IMR-90 (cell line): ENCODE measurements at regions not wholly inside any gene's neighbourhood (a gene's known extent, or its start where the extent isn't known, plus 50 kb on each side); places are given as distances from the start of the nearest gene placed in this dataset.
"Not testable (repeated sequence)": the region's sequence is repeated elsewhere in the genome, so short reads cannot be mapped to it uniquely, and the experiment has no call there.

ENCODE experiments used
- ATAC-seq: fragments of 200-7000 bp; cut with Tn5 transposase; 2 replicates; pipeline ENCODE4 v1.9.1; 2020; ENCODE audit warnings: low read depth, mild to moderate bottlenecking, moderate library complexity
- BruUV-seq: library from RNA; stranded (reverse); fragments of 400-500 nt; replicated peaks from 2 replicates; lab custom pipeline; 2021; lab: Mats Ljungman, UMichigan
- CTCF ChIA-PET: fragments of 300-600 bp; formaldehyde crosslinking; extraction: SDS; loops from one replicate; lab custom pipeline; 2021; ENCODE audit warnings: antibody characterized with exemption; lab: Yijun Ruan, JAX
- POLR2A ChIA-PET: fragments of 300-600 bp; sonication (Branson Sonifier 250); formaldehyde crosslinking; loops from one replicate; lab custom pipeline; 2022; ENCODE audit warnings: antibody characterized with exemption; ENCODE audit not compliant: unreplicated experiment; lab: Charles Lee
- DNase-seq: peaks from one replicate; pipeline ENCODE4 v3.0.0; 2013
- H2AFZ ChIP-seq: replicated peaks from 2 replicates; pipeline ENCODE3; 2013; ENCODE audit warnings: low read length, mild to moderate bottlenecking; ENCODE audit not compliant: poor library complexity
- H2AK5ac ChIP-seq: 2 replicates; pipeline ENCODE4 v1.6.1; 2013; ENCODE audit warnings: low read depth, low read length, inconsistent platforms
- H2AK9ac ChIP-seq: replicated peaks from 2 replicates; pipeline ENCODE3; 2013; ENCODE audit warnings: mild to moderate bottlenecking, low read depth, low read length, moderate library complexity; ENCODE audit not compliant: poor library complexity
- H2BK120ac ChIP-seq: 2 replicates; pipeline ENCODE4 v1.6.1; 2013; ENCODE audit warnings: low read depth, low read length, inconsistent platforms
- H2BK15ac ChIP-seq: 3 replicates; pipeline ENCODE4 v1.6.1; 2013; ENCODE audit warnings: low read depth, low read length, inconsistent platforms
- H2BK20ac ChIP-seq: 2 replicates; pipeline ENCODE4 v1.6.1; 2013; ENCODE audit warnings: low read depth, mild to moderate bottlenecking, inconsistent platforms, low read length, moderate library complexity
- H2BK5ac ChIP-seq: 2 replicates; pipeline ENCODE4 v1.6.1; 2013; ENCODE audit warnings: mild to moderate bottlenecking, low read depth, low read length, inconsistent platforms; ENCODE audit not compliant: poor library complexity, severe bottlenecking
- H3K14ac ChIP-seq: replicated peaks from 2 replicates; pipeline ENCODE4 v1.6.1; 2013; ENCODE audit warnings: low read depth, low read length, inconsistent platforms
- H3K18ac ChIP-seq: 2 replicates; pipeline ENCODE4 v1.6.1; 2013; ENCODE audit warnings: low read depth, low read length, control low read depth
- H3K23ac ChIP-seq: 2 replicates; pipeline ENCODE4 v1.6.1; 2013; ENCODE audit warnings: low read depth, low read length, inconsistent platforms
- H3K27ac ChIP-seq: 2 replicates; pipeline ENCODE4 v1.5.1; 2013; ENCODE audit warnings: mild to moderate bottlenecking, control low read depth, low read length; ENCODE audit not compliant: insufficient read depth
- H3K27me3 ChIP-seq: 2 replicates; pipeline ENCODE4 v1.6.1; 2013; ENCODE audit warnings: low read length; ENCODE audit not compliant: control insufficient read depth, insufficient read depth
- H3K36me3 ChIP-seq: 2 replicates; pipeline ENCODE4 v1.6.1; 2013; ENCODE audit warnings: low read length, mixed read lengths; ENCODE audit not compliant: control insufficient read depth, insufficient read depth
- H3K4ac ChIP-seq: 2 replicates; pipeline ENCODE4 v1.6.1; 2013; ENCODE audit warnings: low read depth, low read length, inconsistent platforms
- H3K4me1 ChIP-seq: 2 replicates; pipeline ENCODE4 v1.6.1; 2013; ENCODE audit warnings: low read length, mixed read lengths; ENCODE audit not compliant: control insufficient read depth, insufficient read depth
- H3K4me2 ChIP-seq: 2 replicates; pipeline ENCODE4 v1.6.1; 2013; ENCODE audit warnings: low read depth, mild to moderate bottlenecking, control low read depth, low read length, moderate library complexity
- H3K4me3 ChIP-seq: 2 replicates; pipeline ENCODE4 v1.5.1; 2013; ENCODE audit warnings: low read depth, mild to moderate bottlenecking, control low read depth, low read length, moderate library complexity; ENCODE audit not compliant: insufficient read depth
- H3K56ac ChIP-seq: 2 replicates; pipeline ENCODE4 v1.6.1; 2013; ENCODE audit warnings: low read length, inconsistent platforms; ENCODE audit not compliant: insufficient read depth; ENCODE audit errors: extremely low read depth
- H3K79me1 ChIP-seq, 2 experiments: 2 replicates each; pipeline ENCODE4 v1.6.1; 2013; ENCODE audit warnings: low read length in 2 of 2, inconsistent platforms in 1 of 2, low read depth in 1 of 2
- H3K9ac ChIP-seq: 2 replicates; pipeline ENCODE4 v1.6.1; 2013; ENCODE audit warnings: low read depth, low read length, control low read depth
- H3K9me1 ChIP-seq: 2 replicates; pipeline ENCODE4 v1.6.1; 2013; ENCODE audit warnings: low read length, inconsistent platforms; ENCODE audit not compliant: insufficient read depth
- H3K9me3 ChIP-seq: 2 replicates; pipeline ENCODE4 v1.6.1; 2013; ENCODE audit warnings: low read length; ENCODE audit not compliant: control insufficient read depth, insufficient read depth
- H4K20me1 ChIP-seq: 2 replicates; pipeline ENCODE4 v1.6.1; 2013; ENCODE audit warnings: low read length, inconsistent platforms; ENCODE audit not compliant: insufficient read depth
- H4K5ac ChIP-seq: 2 replicates; pipeline ENCODE4 v1.6.1; 2013; ENCODE audit warnings: mild to moderate bottlenecking, low read depth, low read length, control low read depth
- H4K8ac ChIP-seq, 2 experiments: 2 replicates each; pipeline ENCODE4 v1.6.1; 2013; ENCODE audit warnings: low read depth in 2 of 2, low read length in 2 of 2, control low read depth in 1 of 2, inconsistent platforms in 1 of 2
- H4K91ac ChIP-seq: 2 replicates; pipeline ENCODE4 v1.6.1; 2013; ENCODE audit warnings: low read depth, low read length, inconsistent platforms; ENCODE audit not compliant: insufficient read depth
- WGBS, 2 experiments: methylation state at CpG; one replicate each; pipeline versions ENCODE4 v1.1.5 to v1.1.7; 2013; ENCODE audit warnings: missing lambda C conversion rate in 2 of 2; ENCODE audit not compliant: insufficient read length in 1 of 2; ENCODE audit errors: extremely low coverage in 2 of 2; 5-methylcytosine and 5-hydroxymethylcytosine counted together
- dilution Hi-C: fragments of 300-500 bp; cut with HindIII; formaldehyde crosslinking; loops from one replicate; pipeline ENCODE4 v1.14.3; 2018; ENCODE audit warnings: low sequenced_read_pairs; ENCODE audit not compliant: unreplicated experiment
- in situ Hi-C: fragments of 300-500 bp; cut with MboI; formaldehyde crosslinking; loops from 3 replicates; pipeline ENCODE4 v1.14.3; 2019; ENCODE audit warnings: low sequenced_read_pairs, inconsistent platforms, mixed read lengths
- intact Hi-C: fragments of 100-400 bp; cut with micrococcal nuclease; formaldehyde crosslinking; loops from 2 replicates; pipeline ENCODE4 v1.10.0; 2022

DNA sequence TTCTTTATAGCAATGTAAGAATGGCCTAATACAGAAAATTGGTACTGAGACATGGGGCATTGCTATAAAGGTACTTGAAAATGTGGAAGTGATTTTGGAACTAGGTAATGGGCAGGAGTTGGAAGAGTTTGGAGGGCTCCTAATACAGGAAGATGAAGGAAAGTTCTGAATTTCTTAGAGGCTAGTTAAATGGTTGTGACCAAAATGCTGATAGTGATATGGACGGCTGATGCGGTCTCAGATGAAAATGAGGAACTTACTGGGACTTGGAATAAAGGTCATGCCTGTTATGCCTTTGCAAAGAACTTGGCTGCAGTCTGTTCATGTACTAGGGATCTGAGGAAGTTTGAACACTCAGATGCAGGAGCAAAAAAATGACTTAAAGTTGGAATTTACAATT, 132.2 kb upstream of the ZNG1F start:
- POLR2A ChIA-PET, H2BK15ac ChIP-seq, H2AK5ac ChIP-seq, H3K27ac ChIP-seq, H3K9me3 ChIP-seq, H3K56ac ChIP-seq, H3K4me2 ChIP-seq, H3K23ac ChIP-seq, BruUV-seq, in situ Hi-C loops, CTCF ChIA-PET, intact Hi-C loops, H3K79me1 ChIP-seq, H3K9ac ChIP-seq, H2BK120ac ChIP-seq, H2AK9ac ChIP-seq, DNase-seq, ATAC-seq, dilution Hi-C loops, H2AFZ ChIP-seq, H4K20me1 ChIP-seq, H3K18ac ChIP-seq, H3K4me1 ChIP-seq, H3K4me3 ChIP-seq, H4K91ac ChIP-seq, H3K14ac ChIP-seq, H4K5ac ChIP-seq, H2BK20ac ChIP-seq, H3K4ac ChIP-seq, H3K27me3 ChIP-seq, H4K8ac ChIP-seq, H3K9me1 ChIP-seq, H3K36me3 ChIP-seq, H2BK5ac ChIP-seq: not testable (repeated sequence)
- no CpG with 5 or more reads among the region's 2 CpGs for WGBS, 2 experiments

DNA sequence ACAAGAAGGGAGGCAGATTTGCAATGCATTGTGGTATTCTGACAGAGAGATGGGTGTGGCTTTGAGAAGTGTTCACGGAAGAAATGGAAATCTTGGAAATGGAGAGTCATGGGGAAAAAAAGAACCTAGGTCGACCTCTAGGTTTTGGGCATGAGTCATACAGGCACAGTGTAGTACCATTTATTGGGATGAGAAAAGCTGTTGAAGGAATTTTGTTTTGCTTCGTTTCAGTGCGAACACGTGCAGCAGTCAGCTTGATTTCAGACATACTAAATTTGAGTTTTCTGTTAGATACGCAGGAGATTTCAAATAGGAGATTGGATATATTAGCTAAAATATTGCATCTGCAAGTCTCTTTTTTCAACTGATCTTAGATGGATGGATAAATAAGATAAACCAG, 119.8 kb upstream of the ZNG1F start:
- H3K36me3 ChIP-seq, H3K56ac ChIP-seq, intact Hi-C loops, H3K4ac ChIP-seq, H3K23ac ChIP-seq, H2AFZ ChIP-seq, DNase-seq, H4K5ac ChIP-seq, H3K18ac ChIP-seq, dilution Hi-C loops, H3K4me2 ChIP-seq, H2BK20ac ChIP-seq, H3K4me1 ChIP-seq, H3K79me1 ChIP-seq, H3K4me3 ChIP-seq, H4K8ac ChIP-seq, H2BK15ac ChIP-seq, H3K9me1 ChIP-seq, CTCF ChIA-PET, H2BK120ac ChIP-seq, H3K9me3 ChIP-seq, H2BK5ac ChIP-seq, H3K27ac ChIP-seq, BruUV-seq, H2AK9ac ChIP-seq, H3K14ac ChIP-seq, ATAC-seq, H4K20me1 ChIP-seq, H3K9ac ChIP-seq, H3K27me3 ChIP-seq, in situ Hi-C loops, H2AK5ac ChIP-seq, POLR2A ChIA-PET, H4K91ac ChIP-seq: not testable (repeated sequence)
- WGBS, 2 experiments = no CpG with 5 or more reads among the region's 6 CpGs
